Posterior vena cava (tissue), 2 donors: ENCODE measurements at regions not wholly inside any gene's neighbourhood (a gene's known extent, or its start where the extent isn't known, plus 50 kb on each side); places are given as distances from the start of the nearest gene placed in this dataset.
A peak's percentile ranks its signal among the peaks of the same experiment; 100 is the strongest.

Experiments used
- DNase-seq: peaks from one replicate; pipeline ENCODE4 v3.0.0-alpha.2; 2020; ENCODE audit warnings: low spot score
- intact Hi-C, 2 donors: fragments of 100-400 bp; cut with DNase I; formaldehyde crosslinking; loops; one replicate each; pipeline versions ENCODE4 v1.14.1 to v1.14.2; 2022 to 2023
- donor health status: DM: yes; HTN: yes; CAD: no.
- donor health status: DM: yes; HTN: yes; CAD: no.

GRCh38 chr5:2906302-2907090 is 155.0 kb upstream of the IRX2 start:
- peak; percentile 47 for DNase-seq
- intact Hi-C loops = no loop called here

- intact Hi-C loops = no loop called here
- DNase-seq = no peak
Observed at GRCh38 chr5:2905741-2906140, 154.3 kb upstream of the IRX2 start.

DNA sequence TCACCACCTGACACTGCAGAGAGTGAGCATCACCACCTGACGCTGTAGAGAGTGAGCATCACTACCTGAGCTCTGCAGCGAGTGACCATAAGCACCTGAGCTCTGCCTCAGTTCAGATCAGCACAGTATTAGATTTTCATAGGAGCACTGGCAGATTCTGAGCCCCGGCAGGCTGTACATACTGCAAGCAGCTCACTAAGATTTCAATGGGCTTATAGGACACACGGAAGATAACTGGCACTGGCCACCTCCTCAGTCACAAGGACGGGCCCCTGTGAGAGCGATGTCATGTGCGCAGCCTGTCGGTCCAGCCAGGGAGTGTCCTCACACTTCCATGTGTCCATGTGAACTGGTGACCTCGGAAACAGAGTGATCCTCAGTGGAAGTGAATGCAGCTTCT is 153.5 kb upstream of the IRX2 start:
- peak; percentile 46 for DNase-seq
- intact Hi-C loops = no loop called here

- DNase-seq = peak; percentile 44
- intact Hi-C loops = no loop called here
Observed at GRCh38 chr5:2904399-2904798, 152.9 kb upstream of the IRX2 start.

DNA sequence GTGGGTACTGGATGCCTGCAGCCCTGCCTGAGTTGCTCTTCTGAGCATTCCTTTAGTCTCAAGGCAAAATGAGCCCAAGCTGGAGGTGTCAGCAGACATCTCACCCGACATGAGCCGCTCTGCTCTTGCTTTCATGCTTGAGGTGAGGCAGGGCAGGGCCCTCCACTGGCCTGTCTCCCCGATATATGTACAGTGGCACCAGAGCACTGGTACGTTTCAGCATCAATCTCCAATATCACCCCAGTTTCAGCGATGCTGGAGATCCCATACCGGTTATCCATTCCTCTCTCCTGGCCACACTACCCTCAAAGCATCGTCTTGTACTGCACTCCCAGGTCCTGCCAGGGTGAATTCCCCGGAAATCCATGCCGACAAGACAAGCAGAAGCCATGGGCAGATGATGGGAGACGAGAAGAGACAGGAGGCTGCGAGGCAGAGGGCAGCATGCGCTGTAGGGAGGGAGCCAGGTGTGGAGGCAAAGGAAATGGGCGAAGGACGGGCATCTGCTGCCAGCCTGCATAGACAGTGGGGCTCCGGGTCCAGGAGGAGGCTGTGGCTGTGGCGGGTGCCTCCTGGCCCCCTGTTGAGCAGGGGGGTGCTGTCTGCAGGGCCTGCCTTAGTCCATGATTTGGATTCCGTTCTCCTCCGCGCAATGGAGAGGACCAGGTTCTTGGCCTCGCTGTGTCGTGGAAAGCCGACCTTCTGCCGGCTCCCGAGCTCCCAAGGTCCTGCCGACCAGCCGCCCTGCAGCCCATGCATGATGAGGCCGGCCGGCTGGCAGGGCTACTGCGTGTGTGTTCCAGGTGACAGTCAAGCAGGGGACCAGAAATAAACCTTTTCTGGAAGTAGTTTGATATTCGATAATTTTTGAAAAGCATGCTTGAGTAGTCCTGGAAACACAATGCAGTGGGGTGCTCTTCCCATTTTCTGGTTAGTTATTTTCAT is 152.2 kb upstream of the IRX2 start:
- DNase-seq = peak; percentile 47
- intact Hi-C loops = no loop called here

- peak; percentile 47 for DNase-seq
- intact Hi-C loops = no loop called here
Observed at GRCh38 chr5:2902742-2903297, 151.3 kb upstream of the IRX2 start.

DNA sequence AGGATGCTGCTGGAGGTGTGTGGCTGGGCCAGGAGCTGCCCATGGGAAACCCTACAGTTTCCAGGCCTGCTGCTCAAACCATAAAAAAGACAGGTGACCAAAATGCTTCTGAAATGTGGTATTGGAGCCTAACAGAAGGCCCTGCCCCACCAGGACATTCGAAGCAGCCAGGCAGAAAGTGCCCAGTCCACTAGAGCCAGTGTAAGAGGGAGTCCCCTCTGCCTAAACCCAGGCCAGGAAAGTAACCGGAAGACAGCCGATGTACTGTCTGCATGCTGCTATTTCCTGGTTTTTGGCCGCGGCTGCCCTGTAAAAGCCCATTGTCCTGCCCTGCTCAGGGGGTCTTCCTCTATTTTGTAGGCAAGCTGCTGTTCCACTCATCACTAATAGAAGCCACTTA is 150.7 kb upstream of the IRX2 start:
- intact Hi-C loops = no loop called here
- peak; percentile 55 for DNase-seq

- peak; percentile 69 for DNase-seq
- intact Hi-C loops = no loop called here
Observed at GRCh38 chr5:2901511-2901910, 150.0 kb upstream of the IRX2 start.

- intact Hi-C loops = no loop called here
- peak; percentile 37 for DNase-seq
Observed at GRCh38 chr5:2901096-2901495, 149.6 kb upstream of the IRX2 start.

DNA sequence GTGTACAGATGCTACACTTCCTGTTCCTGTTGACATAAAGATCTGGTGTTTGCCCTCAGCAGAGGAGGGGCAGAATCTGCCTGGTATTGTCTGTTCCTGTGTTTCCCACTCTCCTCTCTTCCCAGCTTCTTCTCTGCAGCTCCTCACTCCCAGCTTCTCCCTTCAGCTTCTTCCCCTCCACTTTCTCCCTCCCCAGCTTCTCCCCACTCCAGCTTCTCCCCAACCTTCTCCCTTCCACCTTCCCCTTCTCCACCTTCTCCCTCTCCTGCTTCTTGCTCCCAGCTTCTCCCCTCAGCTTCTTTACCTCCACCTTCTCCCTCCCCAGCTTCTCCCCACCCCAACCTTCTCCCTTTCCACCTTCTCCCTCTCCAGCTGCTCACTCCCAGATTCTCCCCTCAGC is 148.9 kb upstream of the IRX2 start:
- DNase-seq = peak; percentile 24
- intact Hi-C loops = no loop called here

DNA sequence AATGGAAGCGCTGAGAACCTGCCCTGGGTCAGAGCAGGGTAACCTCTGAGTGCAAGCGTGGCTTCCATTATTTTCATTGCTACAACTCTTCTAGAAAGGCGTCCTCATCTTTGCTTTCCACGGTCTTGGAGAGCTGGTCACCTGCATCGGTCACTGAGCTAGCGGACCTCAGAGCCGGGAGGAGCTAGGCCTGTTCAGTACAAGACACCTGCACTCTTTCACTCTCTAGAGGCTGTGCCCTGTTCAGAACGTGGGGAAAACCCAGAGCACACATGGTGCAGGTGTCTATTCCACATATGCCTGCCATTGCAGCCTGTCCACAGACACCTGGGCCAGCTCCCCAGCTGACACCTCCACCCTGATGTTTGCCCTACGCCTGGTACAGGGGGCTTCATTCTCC is 147.8 kb upstream of the IRX2 start:
- peak; percentile 43 for DNase-seq
- intact Hi-C loops = no loop called here

GRCh38 chr5:2898661-2899060 is 147.2 kb upstream of the IRX2 start:
- peak; percentile 29 for DNase-seq
- intact Hi-C loops = no loop called here

DNA sequence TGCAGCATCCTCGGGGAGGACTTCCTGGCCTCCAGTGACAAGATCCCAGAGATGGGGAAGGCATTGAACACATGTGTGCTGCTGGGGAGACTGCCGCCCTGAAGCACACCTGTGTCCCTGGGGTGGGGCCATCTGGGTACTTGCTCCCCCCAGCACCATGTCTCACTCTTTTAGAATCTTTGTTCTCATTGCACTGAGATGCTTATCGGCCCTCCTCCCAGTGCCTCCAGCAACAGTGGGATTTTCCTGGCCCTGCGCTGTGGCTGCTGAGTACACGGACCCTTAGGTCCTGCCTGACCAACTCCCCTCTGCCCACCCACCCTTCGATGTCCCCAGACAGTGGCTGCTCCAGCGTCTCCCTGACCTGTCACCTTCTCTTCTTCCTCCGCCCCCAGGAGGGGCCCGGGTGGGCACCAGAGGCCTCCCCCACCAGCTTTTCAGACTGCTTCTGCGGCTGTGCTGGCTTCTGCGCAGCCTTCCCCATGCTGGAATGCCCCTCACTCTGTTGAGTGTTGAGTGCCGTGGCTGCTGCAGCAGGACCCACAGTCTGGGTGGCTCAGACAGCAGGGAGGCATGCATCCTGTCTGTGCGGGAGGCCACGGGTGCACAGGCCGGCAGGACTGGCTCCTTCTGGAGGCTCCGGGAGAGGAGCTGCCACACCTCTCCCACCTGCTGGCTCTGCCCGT is 145.9 kb upstream of the IRX2 start:
- intact Hi-C loops = no loop called here
- DNase-seq = peak; percentile 60

GRCh38 chr5:2896371-2897275 is 145.1 kb upstream of the IRX2 start:
- peak; percentile 66 for DNase-seq
- intact Hi-C loops = no loop called here

- peak; percentile 64 for DNase-seq
Observed at GRCh38 chr5:2895876-2896275, 144.4 kb upstream of the IRX2 start.

DNA sequence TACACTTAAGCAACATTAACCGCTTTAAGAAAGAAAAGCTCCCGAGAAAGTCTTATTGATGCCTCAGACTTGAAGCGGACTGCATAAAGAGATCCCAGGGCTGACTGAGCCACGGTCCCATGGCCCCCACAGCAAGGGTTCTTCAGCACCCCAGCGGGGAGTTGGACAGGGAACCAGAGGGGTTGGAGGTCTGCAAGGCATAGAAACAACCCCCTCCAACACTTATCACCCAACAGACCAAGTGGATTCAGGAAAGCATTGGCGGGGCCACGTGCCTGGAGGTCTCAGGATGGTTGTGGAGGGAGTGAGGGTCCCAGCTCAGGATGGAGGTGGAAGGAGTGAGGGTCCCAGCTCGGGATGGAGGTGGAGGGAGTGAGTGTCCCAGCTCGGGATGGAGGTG is 143.7 kb upstream of the IRX2 start:
- DNase-seq = peak; percentile 43
- intact Hi-C loops = no loop called here

More at GRCh38 chr5:2895876-2896275, 144.4 kb upstream of the IRX2 start:
- intact Hi-C loops = no loop called here

- peak; percentile 76 for DNase-seq
- intact Hi-C loops = no loop called here
Observed at GRCh38 chr5:2894736-2895135, 143.3 kb upstream of the IRX2 start.

DNA sequence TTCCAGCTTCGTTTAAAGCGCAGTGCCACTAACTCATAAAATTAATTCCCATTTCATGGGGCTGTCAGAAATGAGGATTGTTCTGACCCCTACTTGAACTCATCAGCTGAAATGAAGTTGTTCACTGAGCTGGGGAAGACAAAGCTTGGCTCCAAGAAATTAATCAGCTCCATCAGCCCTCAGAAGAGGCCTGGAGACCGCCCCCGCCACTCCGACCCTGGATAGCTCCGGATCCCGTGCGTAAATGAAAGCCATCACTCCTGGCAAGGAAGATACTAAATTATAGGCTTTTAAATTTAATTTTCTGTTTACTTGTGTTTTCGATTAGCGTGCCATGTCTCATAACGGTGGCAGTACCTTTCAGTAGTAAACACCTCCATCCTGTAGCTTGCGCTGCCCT is 142.8 kb upstream of the IRX2 start:
- DNase-seq = peak; percentile 43
- intact Hi-C loops = no loop called here
